Right lobe of liver (tissue), 4 donors: ENCODE measurements at regions not wholly inside any gene's neighbourhood (a gene's known extent, or its start where the extent isn't known, plus 50 kb on each side); places are given as distances from the start of the nearest gene placed in this dataset.

Experiments used
- CTCF ChIP-seq, 4 donors: fragments of 200-600 bp in 3 of 4; fragments of 450-650 bp in 1 of 4; IDR thresholded peaks; one replicate each; pipeline versions ENCODE4 v1.5.1 to v1.8.0; 2016 to 2022; ENCODE audit warnings: antibody characterized with exemption in 4 of 4, mild to moderate bottlenecking in 2 of 4
- POLR2A ChIP-seq: fragments of 450-650 bp; IDR thresholded peaks from one replicate; pipeline ENCODE4 v1.6.1; 2017; ENCODE audit warnings: antibody characterized with exemption, mild to moderate bottlenecking
- donor health status: DM: no; HTN: no; CAD: no.
- donor health status: DM: no; HTN: no; CAD: no.
- donor health status: DM: no; HTN: yes; CAD: no.

GRCh38 chr10:43983405-43983804 lies 334.7 kb upstream of the ZNF32 start:
- TF ChIP-seq CTCF (IDR thresholded peaks at IDR 0.05) (no peak), POLR2A (no peak)
